Neural progenitor cell (in vitro differentiated cells): ENCODE measurements at regions not wholly inside any gene's neighbourhood (a gene's known extent, or its start where the extent isn't known, plus 50 kb on each side); places are given as distances from the start of the nearest gene placed in this dataset.

Experiments used
- DNase-seq: peaks from one replicate; pipeline ENCODE4 v3.0.0-alpha.2; 2016; ENCODE audit warnings: low spot score
- H2AFZ ChIP-seq: fragments of 200-600 bp; sonication (generic); replicated peaks from 2 replicates; pipeline ENCODE4 v1.6.1; 2016; ENCODE audit warnings: antibody characterized with exemption
- H3F3A ChIP-seq: fragments of 200-600 bp; sonication (generic); 2 replicates; pipeline ENCODE4 v1.6.1; 2016; ENCODE audit warnings: antibody characterized with exemption, low read depth
- H3K27ac ChIP-seq: fragments of 200-600 bp; sonication (generic); 2 replicates; pipeline ENCODE4 v1.5.1; 2016; ENCODE audit warnings: mild to moderate bottlenecking
- H3K27me3 ChIP-seq: fragments of 200-600 bp; sonication (generic); 2 replicates; pipeline ENCODE4 v1.6.1; 2016; ENCODE audit warnings: mild to moderate bottlenecking, moderate library complexity
- H3K36me3 ChIP-seq: fragments of 200-600 bp; sonication (generic); 2 replicates; pipeline ENCODE4 v1.5.1; 2016
- H3K4me1 ChIP-seq: fragments of 200-600 bp; sonication (generic); 2 replicates; pipeline ENCODE4 v1.6.1; 2016; ENCODE audit warnings: mixed run types
- H3K4me2 ChIP-seq: fragments of 200-600 bp; sonication (generic); 2 replicates; pipeline ENCODE4 v1.6.1; 2016
- H3K4me3 ChIP-seq: fragments of 200-600 bp; sonication (generic); 2 replicates; pipeline ENCODE4 v1.5.1; 2016
- H3K79me2 ChIP-seq: fragments of 200-600 bp; sonication (generic); 2 replicates; pipeline ENCODE4 v1.6.1; 2016; ENCODE audit warnings: low read depth
- H3K9ac ChIP-seq: fragments of 200-600 bp; sonication (generic); 2 replicates; pipeline ENCODE4 v1.6.1; 2016
- H3K9me3 ChIP-seq: fragments of 200-600 bp; sonication (generic); 2 replicates; pipeline ENCODE4 v1.5.1; 2016; ENCODE audit warnings: low read depth
- H4K20me1 ChIP-seq: fragments of 200-600 bp; sonication (generic); 2 replicates; pipeline ENCODE4 v1.6.1; 2016; ENCODE audit warnings: low read depth
- H3K27ac Mint-ChIP-seq: 3 replicates; pipeline ENCODE4 v1.8.0; 2021; ENCODE audit warnings: mixed read lengths
- H3K27me3 Mint-ChIP-seq: 2 replicates; pipeline ENCODE4 v1.8.0; 2022; ENCODE audit warnings: low read depth, mild to moderate bottlenecking, inconsistent platforms, moderate library complexity, mixed read lengths; ENCODE audit not compliant: insufficient read depth
- H3K36me3 Mint-ChIP-seq: 3 replicates; pipeline ENCODE4 v1.8.0; 2021; ENCODE audit warnings: mixed read lengths
- H3K4me1 Mint-ChIP-seq: 3 replicates; pipeline ENCODE4 v1.8.0; 2021; ENCODE audit warnings: mixed read lengths
- H3K4me3 Mint-ChIP-seq: 3 replicates; pipeline ENCODE4 v1.8.0; 2021; ENCODE audit warnings: mild to moderate bottlenecking, moderate library complexity, mixed read lengths
- H3K9me3 Mint-ChIP-seq: 3 replicates; pipeline ENCODE4 v1.8.0; 2020; ENCODE audit warnings: mixed read lengths
- EZH2 ChIP-seq: fragments of 200-600 bp; sonication (generic); IDR thresholded peaks from 2 replicates; pipeline ENCODE4 v1.6.1; 2017; ENCODE audit warnings: antibody characterized with exemption, mild to moderate bottlenecking, moderate library complexity
- EZH2phosphoT487 ChIP-seq: fragments of 200-600 bp; sonication (generic); IDR thresholded peaks from 2 replicates; pipeline ENCODE4 v1.6.1; 2017; ENCODE audit warnings: antibody characterized with exemption
- TF ChIP-seq, protein P1 (sequence below): fragments of 200-600 bp; sonication (generic); IDR thresholded peaks from 2 replicates; pipeline ENCODE4 v1.5.1; 2017; ENCODE audit warnings: antibody characterized with exemption, mild to moderate bottlenecking

- no peaks in the 10 kb centered on the region for H3K9me3 ChIP-seq
- no peaks in the 10 kb centered on the region for H3K36me3 ChIP-seq
- H3K4me2 ChIP-seq: no peak overlapping the region
- H3K4me3 Mint-ChIP-seq: no peak overlapping the region
- no peaks in the 10 kb centered on the region for H3K79me2 ChIP-seq
- H3K9me3 Mint-ChIP-seq: peaks cover 4% of the 10 kb centered on the region
- no peaks in the 10 kb centered on the region for H3K4me1 ChIP-seq
- H3K4me1 Mint-ChIP-seq: no peaks in the 10 kb centered on the region
- no peaks in the 10 kb centered on the region for H3K27me3 Mint-ChIP-seq
- DNase-seq: no peak
- no peak overlapping the region for H3K4me3 ChIP-seq
- H3K27ac ChIP-seq: no peak overlapping the region
- no peaks in the 10 kb centered on the region for H3K27me3 ChIP-seq
- TF ChIP-seq, protein P1, sequence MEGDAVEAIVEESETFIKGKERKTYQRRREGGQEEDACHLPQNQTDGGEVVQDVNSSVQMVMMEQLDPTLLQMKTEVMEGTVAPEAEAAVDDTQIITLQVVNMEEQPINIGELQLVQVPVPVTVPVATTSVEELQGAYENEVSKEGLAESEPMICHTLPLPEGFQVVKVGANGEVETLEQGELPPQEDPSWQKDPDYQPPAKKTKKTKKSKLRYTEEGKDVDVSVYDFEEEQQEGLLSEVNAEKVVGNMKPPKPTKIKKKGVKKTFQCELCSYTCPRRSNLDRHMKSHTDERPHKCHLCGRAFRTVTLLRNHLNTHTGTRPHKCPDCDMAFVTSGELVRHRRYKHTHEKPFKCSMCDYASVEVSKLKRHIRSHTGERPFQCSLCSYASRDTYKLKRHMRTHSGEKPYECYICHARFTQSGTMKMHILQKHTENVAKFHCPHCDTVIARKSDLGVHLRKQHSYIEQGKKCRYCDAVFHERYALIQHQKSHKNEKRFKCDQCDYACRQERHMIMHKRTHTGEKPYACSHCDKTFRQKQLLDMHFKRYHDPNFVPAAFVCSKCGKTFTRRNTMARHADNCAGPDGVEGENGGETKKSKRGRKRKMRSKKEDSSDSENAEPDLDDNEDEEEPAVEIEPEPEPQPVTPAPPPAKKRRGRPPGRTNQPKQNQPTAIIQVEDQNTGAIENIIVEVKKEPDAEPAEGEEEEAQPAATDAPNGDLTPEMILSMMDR: no peak
- no peak for TF ChIP-seq EZH2
- no peak for TF ChIP-seq EZH2phosphoT487
- H4K20me1 ChIP-seq: no peaks in the 10 kb centered on the region
- no peak overlapping the region for H3K27ac Mint-ChIP-seq
- H2AFZ ChIP-seq: no peak overlapping the region
- no peaks in the 10 kb centered on the region for H3K36me3 Mint-ChIP-seq
- no peak overlapping the region for H3K9ac ChIP-seq
- no peaks in the 10 kb centered on the region for H3F3A ChIP-seq
Observed at GRCh38 chr3:180267202-180267843, 230.6 kb upstream of the PEX5L start.

DNA sequence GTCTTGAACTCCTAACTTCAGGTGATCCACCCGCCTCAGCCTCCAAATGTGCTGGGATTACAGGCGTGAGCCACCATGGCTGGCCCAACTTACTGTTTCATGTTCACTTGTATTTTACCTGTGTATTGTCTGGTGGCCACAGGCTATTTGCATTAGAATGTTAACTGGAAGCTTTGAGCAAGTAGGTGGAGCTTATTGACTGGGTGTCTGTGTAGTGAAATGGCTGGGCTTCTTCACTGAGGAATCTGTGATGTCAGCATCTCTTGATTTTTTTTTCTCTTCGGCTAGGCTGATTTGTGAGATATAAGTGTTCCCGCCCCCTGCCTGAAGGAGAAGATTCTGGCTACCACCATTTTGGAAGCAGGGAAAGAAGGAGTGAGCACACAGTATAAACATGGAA, 237.8 kb upstream of the PEX5L start:
- no peaks in the 10 kb centered on the region for H3K36me3 Mint-ChIP-seq
- Histone ChIP-seq H3K4me1 (no peaks in the 10 kb centered on the region), H3K4me2 (no peak overlapping the region), H3K9me3 (no peaks in the 10 kb centered on the region), H3F3A (no peaks in the 10 kb centered on the region), H3K9ac (no peak overlapping the region), H3K36me3 (no peaks in the 10 kb centered on the region), H3K79me2 (no peaks in the 10 kb centered on the region), H3K27me3 (no peaks in the 10 kb centered on the region), H4K20me1 (no peaks in the 10 kb centered on the region), H2AFZ (peak overlapping the region; percentile 50), H3K27ac (no peak overlapping the region), H3K4me3 (no peak overlapping the region)
- H3K4me1 Mint-ChIP-seq: peaks cover 6% of the 10 kb centered on the region
- DNase-seq: no peak
- no peaks in the 10 kb centered on the region for H3K27me3 Mint-ChIP-seq
- H3K27ac Mint-ChIP-seq: no peak overlapping the region
- no peak overlapping the region for H3K4me3 Mint-ChIP-seq
- no peak for TF ChIP-seq EZH2
- TF ChIP-seq, protein P1: no peak
- TF ChIP-seq EZH2phosphoT487: no peak
- H3K9me3 Mint-ChIP-seq: peaks cover 2% of the 10 kb centered on the region

DNA sequence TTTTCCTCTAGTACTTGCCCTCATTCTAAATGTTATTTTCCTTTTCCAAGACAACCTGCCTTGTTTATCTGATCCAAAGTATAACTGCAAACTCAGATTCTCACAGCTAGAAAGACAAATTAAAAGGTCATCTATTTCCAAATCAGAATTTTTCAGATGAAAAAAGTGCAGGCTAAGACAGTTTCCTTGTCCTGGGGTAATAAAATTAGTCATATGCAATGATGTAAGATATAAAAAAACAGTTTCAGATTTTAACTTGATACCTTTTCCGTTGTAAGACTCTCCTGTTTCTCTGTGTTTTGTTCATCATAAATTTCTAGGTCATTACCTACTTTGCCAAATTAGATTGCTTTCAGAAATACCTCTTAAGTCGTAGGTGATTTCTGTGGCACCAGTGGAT, 238.4 kb upstream of the PEX5L start:
- DNase-seq: no peak
- H3K27ac Mint-ChIP-seq: no peak overlapping the region
- no peak overlapping the region for H3K9ac ChIP-seq
- H3K27me3 ChIP-seq: no peaks in the 10 kb centered on the region
- peaks cover 2% of the 10 kb centered on the region for H3K9me3 Mint-ChIP-seq
- H3K4me1 ChIP-seq: no peaks in the 10 kb centered on the region
- no peaks in the 10 kb centered on the region for H3K27me3 Mint-ChIP-seq
- no peak overlapping the region for H3K27ac ChIP-seq
- H3K9me3 ChIP-seq: no peaks in the 10 kb centered on the region
- H3K4me3 ChIP-seq: no peak overlapping the region
- no peaks in the 10 kb centered on the region for H4K20me1 ChIP-seq
- no peaks in the 10 kb centered on the region for H3F3A ChIP-seq
- H3K36me3 ChIP-seq: no peaks in the 10 kb centered on the region
- TF ChIP-seq EZH2: no peak
- TF ChIP-seq, protein P1: no peak
- TF ChIP-seq EZH2phosphoT487: no peak
- H2AFZ ChIP-seq: no peak overlapping the region
- H3K4me2 ChIP-seq: no peak overlapping the region
- no peaks in the 10 kb centered on the region for H3K36me3 Mint-ChIP-seq
- H3K79me2 ChIP-seq: no peaks in the 10 kb centered on the region
- H3K4me1 Mint-ChIP-seq: peaks cover 6% of the 10 kb centered on the region
- no peak overlapping the region for H3K4me3 Mint-ChIP-seq
